Choroid plexus epithelial cell (primary cell): ENCODE measurements at regions not wholly inside any gene's neighbourhood (a gene's known extent, or its start where the extent isn't known, plus 50 kb on each side); places are given as distances from the start of the nearest gene placed in this dataset.

Experiments used
- DNase-seq: peaks from one replicate; pipeline ENCODE4 v3.0.0-alpha.2; 2010; ENCODE audit warnings: low read depth
- H3K4me3 ChIP-seq: 2 replicates; pipeline ENCODE4 v1.5.1; 2011; ENCODE audit warnings: low read depth, mild to moderate bottlenecking, control low read depth, low read length, moderate library complexity
- TF ChIP-seq, protein P1 (sequence below): conservative IDR thresholded peaks from 2 replicates; pipeline ENCODE4 v1.5.1; 2011; ENCODE audit warnings: low read depth, mild to moderate bottlenecking, control low read depth, inconsistent platforms, low read length, moderate library complexity

DNA sequence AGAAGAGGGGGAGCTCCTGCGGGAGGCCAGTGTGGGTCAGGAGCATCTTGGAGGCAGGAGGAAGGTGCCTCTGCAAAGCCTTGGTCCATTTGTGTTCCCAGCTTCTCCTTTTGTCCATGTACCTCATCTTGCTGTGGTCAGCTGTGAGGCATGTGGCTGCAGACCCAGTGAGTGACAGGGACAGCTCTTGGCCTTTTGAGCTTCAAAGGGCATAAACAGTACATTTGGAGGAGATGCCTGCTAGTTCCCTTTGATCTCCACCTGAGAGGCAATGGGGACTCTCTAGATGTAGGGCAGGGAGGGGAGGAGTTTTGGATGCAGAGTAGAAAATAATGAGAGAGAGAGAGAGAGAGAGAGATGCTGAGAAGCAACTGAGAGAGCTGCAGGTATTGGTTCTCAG lies 270.0 kb downstream of the TLE3 start:
- no peak overlapping the region for H3K4me3 ChIP-seq
- TF ChIP-seq, protein P1, sequence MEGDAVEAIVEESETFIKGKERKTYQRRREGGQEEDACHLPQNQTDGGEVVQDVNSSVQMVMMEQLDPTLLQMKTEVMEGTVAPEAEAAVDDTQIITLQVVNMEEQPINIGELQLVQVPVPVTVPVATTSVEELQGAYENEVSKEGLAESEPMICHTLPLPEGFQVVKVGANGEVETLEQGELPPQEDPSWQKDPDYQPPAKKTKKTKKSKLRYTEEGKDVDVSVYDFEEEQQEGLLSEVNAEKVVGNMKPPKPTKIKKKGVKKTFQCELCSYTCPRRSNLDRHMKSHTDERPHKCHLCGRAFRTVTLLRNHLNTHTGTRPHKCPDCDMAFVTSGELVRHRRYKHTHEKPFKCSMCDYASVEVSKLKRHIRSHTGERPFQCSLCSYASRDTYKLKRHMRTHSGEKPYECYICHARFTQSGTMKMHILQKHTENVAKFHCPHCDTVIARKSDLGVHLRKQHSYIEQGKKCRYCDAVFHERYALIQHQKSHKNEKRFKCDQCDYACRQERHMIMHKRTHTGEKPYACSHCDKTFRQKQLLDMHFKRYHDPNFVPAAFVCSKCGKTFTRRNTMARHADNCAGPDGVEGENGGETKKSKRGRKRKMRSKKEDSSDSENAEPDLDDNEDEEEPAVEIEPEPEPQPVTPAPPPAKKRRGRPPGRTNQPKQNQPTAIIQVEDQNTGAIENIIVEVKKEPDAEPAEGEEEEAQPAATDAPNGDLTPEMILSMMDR = no peak
- DNase-seq = no peak

DNA sequence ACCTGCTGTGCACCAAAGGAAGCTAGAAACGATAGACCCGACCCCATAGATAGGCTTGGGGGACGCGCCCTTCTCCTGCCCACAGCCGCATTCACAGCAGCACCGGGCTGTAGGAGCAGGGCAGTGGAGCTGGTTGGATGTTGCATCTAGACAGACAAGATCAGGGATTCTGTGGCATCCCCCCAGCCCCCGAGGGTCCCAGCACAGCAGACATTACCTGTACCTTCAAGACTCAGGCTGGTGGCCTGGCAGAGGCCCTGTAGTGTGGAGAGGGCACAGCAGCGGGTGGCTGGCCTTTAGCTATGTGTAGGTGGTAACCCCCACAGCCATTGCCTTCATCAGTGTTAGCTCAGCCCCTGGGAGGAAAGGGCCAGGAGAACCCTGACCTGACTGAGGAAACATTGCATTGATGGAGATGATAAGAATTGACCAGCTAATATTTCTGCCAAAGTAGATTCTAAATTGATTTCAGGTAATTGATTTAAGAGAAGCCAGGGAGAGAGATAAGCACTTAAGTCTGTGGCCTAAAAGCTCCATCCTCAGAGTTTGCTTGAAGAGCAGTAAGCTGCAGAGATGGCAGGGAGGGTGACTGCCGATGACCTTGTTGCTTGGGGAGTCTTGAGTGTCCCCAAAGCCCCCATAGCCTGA lies 269.4 kb downstream of the TLE3 start:
- DNase-seq = no peak
- TF ChIP-seq, protein P1 = no peak
- H3K4me3 ChIP-seq = no peak overlapping the region

DNA sequence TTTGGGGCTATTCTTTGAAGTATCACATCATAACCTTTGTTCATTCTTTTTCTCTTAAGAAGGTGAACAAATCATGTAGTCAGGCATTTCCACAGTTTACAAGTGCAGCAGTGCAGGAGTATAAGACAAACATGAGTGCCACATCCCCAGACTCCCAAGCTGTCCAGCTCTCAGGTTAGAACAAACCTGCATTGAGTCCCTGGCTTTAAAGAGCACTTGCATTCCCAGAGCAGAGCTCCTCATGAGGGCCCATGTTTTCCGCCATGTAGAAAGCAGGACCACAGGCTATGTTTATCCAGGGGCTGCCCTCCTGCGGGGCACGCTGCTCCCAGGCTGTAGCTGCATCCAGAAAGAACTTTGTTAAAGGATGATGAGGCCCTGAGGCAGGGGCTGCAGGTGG lies 267.7 kb downstream of the TLE3 start:
- H3K4me3 ChIP-seq = no peak overlapping the region
- TF ChIP-seq, protein P1 = no peak
- DNase-seq = no peak

DNA sequence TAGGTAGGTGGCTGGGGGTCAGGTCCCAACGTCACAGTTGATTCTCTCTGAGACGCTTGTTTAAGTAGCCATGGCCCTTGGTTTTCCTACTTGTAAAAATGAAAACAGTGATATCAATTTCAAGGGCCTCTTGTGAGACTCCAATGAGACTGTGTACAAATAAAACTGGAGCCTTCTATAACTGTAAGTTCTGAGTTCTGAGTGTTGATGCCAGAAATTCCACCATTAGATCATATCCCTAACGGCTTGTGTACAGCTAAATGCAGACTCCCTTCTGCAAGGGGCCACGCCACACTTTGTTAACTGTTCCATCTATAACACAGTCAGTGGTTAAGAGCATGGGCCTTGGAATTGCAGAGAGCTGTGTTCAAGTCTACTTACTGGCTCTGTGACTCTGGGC lies 267.3 kb downstream of the TLE3 start:
- no peak overlapping the region for H3K4me3 ChIP-seq
- DNase-seq = no peak
- TF ChIP-seq, protein P1 = no peak

DNA sequence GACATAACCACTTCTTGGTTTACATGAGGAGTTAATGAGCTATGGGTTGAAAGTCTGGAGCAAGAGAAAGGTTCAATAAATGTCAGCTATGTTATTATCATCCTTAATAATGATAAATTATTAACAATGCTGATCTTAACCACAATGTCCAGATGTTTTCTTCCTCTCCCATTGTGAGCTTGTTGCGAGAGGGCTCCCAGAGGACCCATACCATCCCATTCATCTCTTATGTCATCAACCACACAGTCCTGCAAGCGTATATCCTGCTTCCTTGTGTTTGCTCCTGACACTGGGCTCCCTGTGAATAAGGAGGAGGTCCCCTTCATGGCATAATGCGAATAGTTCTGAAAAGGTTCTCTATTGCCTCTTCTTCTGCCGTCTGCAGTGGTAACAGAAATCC lies 266.8 kb downstream of the TLE3 start:
- no peak for DNase-seq
- TF ChIP-seq, protein P1 = no peak
- no peak overlapping the region for H3K4me3 ChIP-seq

DNA sequence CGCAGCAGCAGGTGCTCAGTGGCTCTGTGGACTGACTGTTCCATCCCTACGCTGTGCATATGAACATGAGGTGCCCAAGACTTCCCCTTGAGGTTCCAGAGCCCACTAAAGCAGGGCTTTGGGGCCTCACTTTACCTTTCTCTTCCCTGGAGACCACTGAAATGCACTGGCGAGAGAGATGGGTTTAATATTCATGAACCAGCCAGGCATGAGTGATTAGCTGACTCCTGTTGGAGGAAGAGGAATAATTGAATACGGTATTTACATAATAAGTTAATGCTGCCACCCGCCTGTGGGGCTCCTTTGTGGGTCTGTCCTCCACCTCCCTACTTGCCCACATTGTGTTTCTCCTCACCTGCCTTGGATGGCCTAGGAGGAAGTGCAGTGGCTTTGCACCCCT lies 263.4 kb downstream of the TLE3 start:
- no peak overlapping the region for H3K4me3 ChIP-seq
- TF ChIP-seq, protein P1 = no peak
- no peak for DNase-seq

DNA sequence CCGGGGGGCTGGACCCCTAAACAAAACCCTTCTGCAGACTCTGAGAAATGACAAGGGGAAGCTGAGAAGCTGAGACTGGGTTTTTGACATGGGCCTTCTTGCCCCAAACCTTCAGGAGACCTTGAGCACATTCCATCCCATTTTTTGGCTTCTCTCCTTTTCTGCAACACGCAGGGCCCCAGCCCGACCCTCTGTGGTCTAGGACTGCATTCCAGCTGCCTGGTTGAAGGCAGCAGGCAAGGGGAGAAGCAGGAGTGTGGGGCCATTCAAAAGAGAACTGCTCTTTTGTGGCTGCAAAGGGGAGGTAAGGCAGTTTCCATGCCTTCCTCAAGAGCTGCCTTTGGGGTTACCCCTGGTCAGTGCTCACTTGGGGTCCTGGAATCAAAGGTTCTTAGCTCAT lies 263.0 kb downstream of the TLE3 start:
- DNase-seq = peak; percentile 39
- no peak overlapping the region for H3K4me3 ChIP-seq
- TF ChIP-seq, protein P1 = no peak
